GM12864 (cell line): ENCODE measurements at regions not wholly inside any gene's neighbourhood (a gene's known extent, or its start where the extent isn't known, plus 50 kb on each side); places are given as distances from the start of the nearest gene placed in this dataset.

Source experiments
- DNase-seq: peaks from one replicate; pipeline ENCODE4 v3.0.0-alpha.2; 2011; ENCODE audit warnings: low read depth
- H3K4me3 ChIP-seq: 2 replicates; pipeline ENCODE4 v1.5.1; 2011; ENCODE audit warnings: mild to moderate bottlenecking, low read depth, low read length, control low read depth
- TF ChIP-seq, protein P1 (sequence below): IDR thresholded peaks from 2 replicates; pipeline ENCODE4 v1.5.1; 2011; ENCODE audit warnings: low read depth, mild to moderate bottlenecking, moderate library complexity, low read length, control low read depth, inconsistent platforms; ENCODE audit errors: missing control alignments

DNA sequence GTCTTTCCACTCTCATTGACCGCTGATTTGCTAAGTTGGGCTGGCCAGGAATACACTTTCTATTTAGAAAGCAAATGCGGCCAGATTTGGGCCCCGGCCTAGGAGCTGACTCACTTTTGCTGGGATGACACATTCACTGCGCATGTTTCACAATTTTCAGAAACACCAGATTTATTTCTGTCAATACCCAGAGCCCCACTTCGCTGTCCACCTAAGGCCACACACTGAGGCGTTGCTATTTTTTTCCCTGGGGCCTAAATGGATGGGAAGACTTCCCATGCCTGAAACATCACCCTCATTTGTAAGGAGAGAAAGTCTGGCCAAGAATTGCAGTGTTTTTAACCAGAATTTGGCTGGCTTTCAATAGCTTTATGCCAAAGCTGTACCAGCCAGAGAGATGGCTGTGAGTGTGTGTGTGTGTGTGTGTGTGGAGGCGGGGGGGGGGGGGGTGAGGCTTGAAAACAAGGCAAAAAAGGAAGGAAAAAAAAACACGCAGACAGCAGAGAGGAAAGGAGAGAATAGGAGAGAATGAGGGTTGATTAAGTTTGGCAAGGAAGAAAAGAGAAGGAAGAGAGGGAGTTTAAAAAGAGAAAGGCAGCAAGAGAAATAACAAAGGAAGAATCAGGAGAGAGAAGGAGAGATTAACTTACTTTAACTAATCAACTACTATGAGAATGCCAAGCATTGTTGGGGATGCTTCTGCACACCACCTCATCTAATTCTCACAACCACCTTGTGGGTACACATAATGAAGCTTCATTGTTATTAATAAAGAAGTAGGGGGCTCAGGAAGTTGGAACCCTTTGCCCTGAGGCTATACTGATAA, 261.4 kb upstream of the KLF4 start:
- no peak for DNase-seq
- TF ChIP-seq, protein P1, sequence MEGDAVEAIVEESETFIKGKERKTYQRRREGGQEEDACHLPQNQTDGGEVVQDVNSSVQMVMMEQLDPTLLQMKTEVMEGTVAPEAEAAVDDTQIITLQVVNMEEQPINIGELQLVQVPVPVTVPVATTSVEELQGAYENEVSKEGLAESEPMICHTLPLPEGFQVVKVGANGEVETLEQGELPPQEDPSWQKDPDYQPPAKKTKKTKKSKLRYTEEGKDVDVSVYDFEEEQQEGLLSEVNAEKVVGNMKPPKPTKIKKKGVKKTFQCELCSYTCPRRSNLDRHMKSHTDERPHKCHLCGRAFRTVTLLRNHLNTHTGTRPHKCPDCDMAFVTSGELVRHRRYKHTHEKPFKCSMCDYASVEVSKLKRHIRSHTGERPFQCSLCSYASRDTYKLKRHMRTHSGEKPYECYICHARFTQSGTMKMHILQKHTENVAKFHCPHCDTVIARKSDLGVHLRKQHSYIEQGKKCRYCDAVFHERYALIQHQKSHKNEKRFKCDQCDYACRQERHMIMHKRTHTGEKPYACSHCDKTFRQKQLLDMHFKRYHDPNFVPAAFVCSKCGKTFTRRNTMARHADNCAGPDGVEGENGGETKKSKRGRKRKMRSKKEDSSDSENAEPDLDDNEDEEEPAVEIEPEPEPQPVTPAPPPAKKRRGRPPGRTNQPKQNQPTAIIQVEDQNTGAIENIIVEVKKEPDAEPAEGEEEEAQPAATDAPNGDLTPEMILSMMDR: no peak
- H3K4me3 ChIP-seq: no peak overlapping the region

- H3K4me3 ChIP-seq: no peak overlapping the region
- no peak for DNase-seq
- TF ChIP-seq, protein P1: no peak
Measured at GRCh38 chr9:107749787-107750444, 260.3 kb upstream of the KLF4 start.

DNA sequence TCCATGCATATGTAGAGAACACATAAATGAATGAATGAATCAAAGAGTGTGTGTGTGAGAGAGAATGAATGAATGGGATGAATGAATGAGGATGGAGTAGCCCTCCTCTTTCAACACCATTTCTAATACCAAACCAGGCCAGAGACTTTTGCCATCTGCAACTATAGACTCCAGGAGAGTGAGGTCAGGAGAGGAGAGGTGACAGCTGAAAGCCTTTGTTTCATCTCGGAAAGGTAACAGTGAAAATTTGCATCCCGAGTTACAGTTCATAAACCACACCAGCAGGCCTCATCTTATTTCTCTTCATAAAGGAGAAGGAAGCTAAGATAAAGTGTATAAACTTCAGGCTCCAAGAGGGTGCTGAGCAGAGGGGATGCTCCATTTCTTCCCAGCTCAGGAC, 255.3 kb upstream of the KLF4 start:
- no peak overlapping the region for H3K4me3 ChIP-seq
- TF ChIP-seq, protein P1: no peak
- DNase-seq: no peak

GRCh38 chr9:107742531-107743309, 253.2 kb upstream of the KLF4 start:
- TF ChIP-seq, protein P1: no peak

DNA sequence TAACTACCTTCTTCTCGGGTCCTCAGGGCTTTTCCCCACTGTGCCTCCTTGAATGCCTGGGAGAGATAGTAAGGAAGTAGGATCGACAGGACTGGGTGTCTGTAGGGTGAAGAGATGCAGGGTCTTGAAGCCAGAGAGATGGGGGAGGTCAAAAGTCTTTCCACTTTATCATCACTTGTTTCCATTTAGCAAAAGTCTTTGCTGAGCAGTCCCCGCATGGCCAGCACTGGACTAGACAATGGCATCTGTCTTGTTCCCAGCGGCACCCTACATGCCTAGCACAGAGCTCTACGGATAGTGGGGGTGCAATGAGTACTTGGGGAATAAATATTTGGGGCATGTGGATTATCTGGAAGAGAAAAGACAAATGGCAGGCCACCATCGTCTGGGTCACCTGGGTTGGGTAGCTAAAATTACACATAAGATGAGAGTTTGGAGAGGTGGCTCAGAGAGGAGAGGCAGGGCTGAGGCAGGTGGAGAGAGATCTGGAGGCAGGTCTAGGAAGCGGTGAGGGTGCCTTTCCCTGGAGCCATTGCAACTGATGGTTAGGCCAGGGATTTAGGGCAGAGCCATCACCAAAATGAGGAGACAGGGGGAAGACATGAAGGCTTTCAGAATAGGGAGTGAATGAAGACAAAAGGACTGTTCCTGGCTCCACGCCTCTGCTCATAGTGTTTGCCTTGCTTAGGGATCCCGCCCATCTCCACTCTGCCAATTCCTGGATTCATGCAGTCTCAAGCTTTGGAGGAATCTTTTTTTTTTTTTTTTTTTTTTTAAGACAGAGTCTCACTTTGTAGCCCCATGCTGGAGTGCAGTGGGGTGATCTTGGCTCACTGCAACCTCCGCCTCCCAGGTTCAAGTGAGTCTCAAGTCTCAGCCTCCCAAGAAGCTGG, 250.8 kb upstream of the KLF4 start:
- TF ChIP-seq, protein P1: no peak
- DNase-seq: no peak
- no peak overlapping the region for H3K4me3 ChIP-seq

More at GRCh38 chr9:107742531-107743309, 253.2 kb upstream of the KLF4 start:
- no peak overlapping the region for H3K4me3 ChIP-seq
- DNase-seq: no peak

GRCh38 chr9:107739601-107740082, 250.1 kb upstream of the KLF4 start:
- DNase-seq: no peak
- TF ChIP-seq, protein P1: no peak
- no peak overlapping the region for H3K4me3 ChIP-seq
